GM20431 (cell line): ENCODE measurements at regions not wholly inside any gene's neighbourhood (a gene's known extent, or its start where the extent isn't known, plus 50 kb on each side); places are given as distances from the start of the nearest gene placed in this dataset.
"Not testable (repeated sequence)": the region's sequence is repeated elsewhere in the genome, so short reads cannot be mapped to it uniquely, and the experiment has no call there.

Source experiments
- in situ Hi-C: fragments of 300-500 bp; cut with MseI, MboI; formaldehyde crosslinking; loops from one replicate; pipeline ENCODE4 v1.15.0; 2020; ENCODE audit warnings: low sequenced_read_pairs; ENCODE audit not compliant: unreplicated experiment

- in situ Hi-C loops, result no loop called here
Measured at GRCh38 chr11:43124272-43124935, 187.4 kb upstream of the API5 start.

- in situ Hi-C loops, result no loop called here
Measured at GRCh38 chr11:43129329-43129728, 182.5 kb upstream of the API5 start.

GRCh38 chr11:43130616-43131015 lies 181.2 kb upstream of the API5 start:
- in situ Hi-C loops, result no loop called here

GRCh38 chr11:43135966-43136534 lies 175.7 kb upstream of the API5 start:
- in situ Hi-C loops, result no loop called here

GRCh38 chr11:43138621-43139140 lies 173.1 kb upstream of the API5 start:
- in situ Hi-C loops, result no loop called here

GRCh38 chr11:43145653-43146052 lies 166.1 kb upstream of the API5 start:
- in situ Hi-C loops, result no loop called here

- in situ Hi-C loops, result no loop called here
Measured at GRCh38 chr11:43150697-43151096, 161.1 kb upstream of the API5 start.

- in situ Hi-C loops, result no loop called here
Measured at GRCh38 chr11:43164831-43165230, 147.0 kb upstream of the API5 start.

GRCh38 chr11:43165393-43165792 lies 146.4 kb upstream of the API5 start:
- in situ Hi-C loops, result not testable (repeated sequence)

GRCh38 chr11:43168241-43168640 lies 143.6 kb upstream of the API5 start:
- in situ Hi-C loops, result not testable (repeated sequence)

- in situ Hi-C loops, result no loop called here
Measured at GRCh38 chr11:43172477-43172876, 139.3 kb upstream of the API5 start.

- in situ Hi-C loops, result no loop called here
Measured at GRCh38 chr11:43177975-43178374, 133.8 kb upstream of the API5 start.

GRCh38 chr11:43194459-43194858 lies 117.3 kb upstream of the API5 start:
- in situ Hi-C loops, result not testable (repeated sequence)

- in situ Hi-C loops, result no loop called here
Measured at GRCh38 chr11:43197379-43197778, 114.4 kb upstream of the API5 start.

- in situ Hi-C loops, result no loop called here
Measured at GRCh38 chr11:43200031-43200430, 111.8 kb upstream of the API5 start.

GRCh38 chr11:43212279-43212678 lies 99.5 kb upstream of the API5 start:
- in situ Hi-C loops, result no loop called here

- in situ Hi-C loops, result no loop called here
Measured at GRCh38 chr11:43214471-43214870, 97.3 kb upstream of the API5 start.

GRCh38 chr11:43217849-43218248 lies 93.9 kb upstream of the API5 start:
- in situ Hi-C loops, result no loop called here

GRCh38 chr11:43222215-43222614 lies 89.6 kb upstream of the API5 start:
- in situ Hi-C loops, result no loop called here

GRCh38 chr11:43223026-43223425 lies 88.8 kb upstream of the API5 start:
- in situ Hi-C loops, result no loop called here

- in situ Hi-C loops, result no loop called here
Measured at GRCh38 chr11:43234881-43235280, 76.9 kb upstream of the API5 start.

GRCh38 chr11:43238341-43238740 lies 73.5 kb upstream of the API5 start:
- in situ Hi-C loops, result no loop called here
